Ovary (tissue), 7 donors: ENCODE measurements at regions not wholly inside any gene's neighbourhood (a gene's known extent, or its start where the extent isn't known, plus 50 kb on each side); places are given as distances from the start of the nearest gene placed in this dataset.
A peak's percentile ranks its signal among the peaks of the same experiment; 100 is the strongest.

Source experiments
- DNase-seq, 5 donors: peaks; one replicate each; pipeline ENCODE4 v3.0.0-alpha.2; 2019 to 2020
- H3K27ac ChIP-seq, 2 donors: fragments of 200-600 bp; one replicate each; pipeline versions ENCODE4 v1.5.1 to v1.8.0; 2019 to 2022
- H3K27me3 ChIP-seq: fragments of 200-600 bp; one replicate; pipeline ENCODE4 v1.8.0; 2022
- H3K36me3 ChIP-seq: fragments of 200-600 bp; sonication (generic); one replicate; pipeline ENCODE4 v1.5.1; 2019
- H3K4me1 ChIP-seq: one replicate; pipeline ENCODE4 v1.8.1; 2013; ENCODE audit warnings: mild to moderate bottlenecking, moderate library complexity; ENCODE audit not compliant: insufficient read depth
- H3K4me3 ChIP-seq: fragments of 200-600 bp; sonication (generic); one replicate; pipeline ENCODE4 v1.5.1; 2017
- H3K9me3 ChIP-seq, 2 donors: fragments of 200-600 bp in 1 of 2; sonication (generic) in 1 of 2; one replicate each; pipeline versions ENCODE4 v1.5.1 to v1.8.1; 2013 to 2019; ENCODE audit warnings: mild to moderate bottlenecking in 1 of 2, moderate library complexity in 1 of 2
- EP300 ChIP-seq: sonication (generic); formaldehyde crosslinking; IDR thresholded peaks from one replicate; pipeline ENCODE4 v1.6.1; 2017; ENCODE audit warnings: antibody characterized with exemption
- POLR2A ChIP-seq: fragments of 450-650 bp; IDR thresholded peaks from one replicate; pipeline ENCODE4 v1.6.1; 2017; ENCODE audit warnings: antibody characterized with exemption, mild to moderate bottlenecking, moderate library complexity
- WGBS, 3 donors: extraction: QIAGEN DNeasy Blood & Tissue Kit in 1 of 3; methylation state at CpG; one replicate each; pipeline versions ENCODE4 v1.1.5 to v1.1.7; 2013 to 2017; 5-methylcytosine and 5-hydroxymethylcytosine counted together
- intact Hi-C, 4 donors: fragments of 100-400 bp; cut with DNase I; formaldehyde crosslinking; loops; one replicate each; pipeline versions ENCODE4 v1.11.0 to v1.15.1; 2022 to 2023
- TF ChIP-seq, protein P1 (sequence below), 3 donors: fragments of 450-650 bp in 2 of 3; fragments of 200-600 bp in 1 of 3; IDR thresholded peaks; one replicate each; pipeline versions ENCODE4 v1.5.1 to v1.8.0; 2016 to 2022; ENCODE audit warnings: antibody characterized with exemption in 3 of 3, mild to moderate bottlenecking in 1 of 3
- donor health status: DM: no; HTN: no; CAD: no; lungs with moderate emphysema.
- donor health status: DM: no; HTN: no; CAD: no.
- donor health status: Bipolar disorder and iron deficiency.
- donor health status: DM: no; HTN: no; CAD: no.
- donor health status: DM: yes; HTN: yes; CAD: no.

DNA sequence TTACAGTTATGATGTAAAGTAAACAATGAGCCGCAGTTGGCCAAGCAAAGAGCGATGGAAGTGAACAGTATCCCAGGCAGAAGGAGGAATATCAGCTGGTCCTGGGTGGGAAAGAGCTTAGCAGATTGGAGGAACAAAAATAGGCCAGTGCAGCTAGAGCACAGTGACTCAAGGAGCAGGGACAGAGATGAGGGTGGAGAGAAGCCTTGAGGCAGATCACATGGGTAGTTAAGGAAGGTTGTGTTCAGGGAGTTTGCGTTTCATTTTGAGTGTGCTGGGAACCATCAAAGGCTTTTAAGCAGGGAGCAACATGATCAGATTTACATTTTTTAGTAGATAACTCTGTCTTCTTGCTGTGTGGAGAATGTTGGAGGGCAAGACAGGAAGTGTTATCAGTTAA is 113.6 kb downstream of the OAT start:
- no peak for DNase-seq
- no peak overlapping the region for H3K27ac ChIP-seq
- H3K4me1 ChIP-seq: no peaks in the 10 kb centered on the region
- WGBS, 3 donors: 69 to 74% (median 73%) methylated on average over 3 of the region's 3 CpGs
- no peaks in the 10 kb centered on the region for H3K9me3 ChIP-seq
- intact Hi-C loops: no loop called here
- TF ChIP-seq, protein P1, sequence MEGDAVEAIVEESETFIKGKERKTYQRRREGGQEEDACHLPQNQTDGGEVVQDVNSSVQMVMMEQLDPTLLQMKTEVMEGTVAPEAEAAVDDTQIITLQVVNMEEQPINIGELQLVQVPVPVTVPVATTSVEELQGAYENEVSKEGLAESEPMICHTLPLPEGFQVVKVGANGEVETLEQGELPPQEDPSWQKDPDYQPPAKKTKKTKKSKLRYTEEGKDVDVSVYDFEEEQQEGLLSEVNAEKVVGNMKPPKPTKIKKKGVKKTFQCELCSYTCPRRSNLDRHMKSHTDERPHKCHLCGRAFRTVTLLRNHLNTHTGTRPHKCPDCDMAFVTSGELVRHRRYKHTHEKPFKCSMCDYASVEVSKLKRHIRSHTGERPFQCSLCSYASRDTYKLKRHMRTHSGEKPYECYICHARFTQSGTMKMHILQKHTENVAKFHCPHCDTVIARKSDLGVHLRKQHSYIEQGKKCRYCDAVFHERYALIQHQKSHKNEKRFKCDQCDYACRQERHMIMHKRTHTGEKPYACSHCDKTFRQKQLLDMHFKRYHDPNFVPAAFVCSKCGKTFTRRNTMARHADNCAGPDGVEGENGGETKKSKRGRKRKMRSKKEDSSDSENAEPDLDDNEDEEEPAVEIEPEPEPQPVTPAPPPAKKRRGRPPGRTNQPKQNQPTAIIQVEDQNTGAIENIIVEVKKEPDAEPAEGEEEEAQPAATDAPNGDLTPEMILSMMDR (IDR thresholded peaks at IDR 0.05): no peak
- TF ChIP-seq EP300 (no peak), POLR2A (no peak)
- H3K4me3 ChIP-seq: no peak overlapping the region
- no peaks in the 10 kb centered on the region for H3K36me3 ChIP-seq
- no peaks in the 10 kb centered on the region for H3K27me3 ChIP-seq

DNA sequence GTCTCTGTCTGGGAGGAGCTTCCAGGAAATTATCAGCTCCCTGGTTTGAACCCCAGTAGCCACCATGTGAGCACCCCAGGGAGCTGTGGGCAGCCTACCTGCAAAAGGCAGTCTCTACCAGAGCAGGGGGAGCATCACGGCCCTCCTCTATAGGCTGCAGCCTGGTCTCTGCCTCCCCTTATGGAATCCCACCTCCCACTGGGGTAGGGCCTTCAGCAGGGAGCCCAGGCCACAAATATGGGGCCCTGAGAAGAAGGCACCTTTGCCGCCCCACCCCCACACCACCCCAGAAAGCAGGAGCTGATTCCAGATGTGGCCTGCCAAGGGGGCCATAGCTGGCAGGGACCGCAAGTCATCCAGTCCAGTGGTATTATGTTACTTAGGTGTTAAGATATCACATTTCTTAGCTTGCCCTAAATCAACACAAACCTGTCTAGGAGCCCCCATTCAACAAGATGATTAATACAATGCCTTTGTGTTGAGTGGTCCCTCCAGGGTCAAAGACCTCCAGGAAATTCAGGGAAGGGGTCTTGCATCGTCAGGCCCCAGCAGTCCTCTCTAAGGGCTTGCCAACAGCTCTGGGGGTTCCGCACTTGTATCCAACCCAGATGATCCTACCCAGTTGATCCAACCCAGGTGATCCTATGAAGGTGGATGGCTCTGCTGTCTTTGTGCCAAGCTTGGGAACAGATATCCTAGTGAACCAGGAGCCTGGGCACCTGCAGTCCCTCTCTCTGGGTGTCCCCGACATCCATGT is 114.9 kb downstream of the OAT start:
- no peaks in the 10 kb centered on the region for H3K36me3 ChIP-seq
- no peak overlapping the region for H3K27ac ChIP-seq
- H3K4me3 ChIP-seq: no peak overlapping the region
- H3K4me1 ChIP-seq: no peaks in the 10 kb centered on the region
- H3K27me3 ChIP-seq: no peaks in the 10 kb centered on the region
- DNase-seq: peak in 1 of 5 donors; percentile 13
- TF ChIP-seq, protein P1 (IDR thresholded peaks at IDR 0.05): no peak
- TF ChIP-seq EP300: no peak
- TF ChIP-seq POLR2A: no peak
- WGBS, 3 donors: 94 to 97% (median 95%) methylated on average over 6 of the region's 6 CpGs
- no peaks in the 10 kb centered on the region for H3K9me3 ChIP-seq
- intact Hi-C loops: no loop called here

DNA sequence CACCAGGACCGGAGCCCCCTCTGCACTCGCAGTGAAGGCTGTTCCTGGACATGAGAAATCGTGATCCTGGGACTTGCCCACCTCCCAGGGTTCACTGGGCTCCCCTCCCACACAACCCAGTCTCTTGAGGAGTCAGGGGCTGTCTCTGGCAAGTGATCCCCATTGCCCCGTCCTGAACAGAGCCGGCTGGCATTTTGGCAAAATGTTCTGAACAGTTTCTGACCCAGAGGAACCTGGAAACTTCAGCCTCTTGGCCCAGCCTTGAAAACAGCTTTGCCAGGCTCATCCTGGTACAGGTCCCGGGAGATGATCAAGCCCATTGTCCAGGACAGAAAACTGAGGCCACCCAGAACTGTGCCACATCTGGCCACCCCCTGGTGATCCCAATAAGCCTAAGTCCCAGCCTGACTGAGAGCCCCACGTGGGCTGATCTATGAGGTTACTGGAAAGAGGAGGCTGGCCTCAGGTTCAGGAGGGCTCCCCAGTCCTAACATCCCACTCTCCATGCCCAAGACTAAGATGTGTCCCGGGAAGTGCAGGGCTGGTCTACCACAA is 115.7 kb downstream of the OAT start:
- Histone ChIP-seq H3K27me3 (no peaks in the 10 kb centered on the region), H3K4me3 (no peak overlapping the region), H3K36me3 (no peaks in the 10 kb centered on the region), H3K27ac (no peak overlapping the region), H3K9me3 (no peaks in the 10 kb centered on the region), H3K4me1 (no peaks in the 10 kb centered on the region)
- intact Hi-C loops: no loop called here
- no peak for TF ChIP-seq POLR2A
- TF ChIP-seq, protein P1 (IDR thresholded peaks at IDR 0.05): no peak
- TF ChIP-seq EP300: no peak
- peak in 1 of 5 donors; percentile 12 for DNase-seq
- WGBS, 3 donors: 77 to 83% (median 80%) methylated on average over 8 of the region's 8 CpGs

DNA sequence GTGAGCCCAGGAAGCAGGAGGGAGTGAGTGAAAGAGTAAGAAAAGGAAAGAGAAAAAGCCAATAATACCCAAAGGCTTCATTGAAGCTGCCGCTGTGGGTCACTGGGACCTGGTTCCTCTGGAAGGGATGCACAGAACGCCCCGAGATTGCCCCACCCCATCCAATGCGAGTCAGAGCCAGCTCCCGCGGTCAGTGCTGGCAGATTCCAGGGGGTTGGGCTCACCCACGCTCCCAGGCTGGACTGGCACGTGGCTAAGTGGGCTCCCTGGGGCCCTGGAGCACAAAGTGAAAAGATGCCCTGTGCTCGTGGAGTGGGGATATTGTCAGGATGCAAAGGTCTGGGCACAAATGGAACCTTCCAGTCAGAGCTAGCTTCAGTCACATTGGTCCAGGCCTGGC is 117.0 kb downstream of the OAT start:
- H3K27me3 ChIP-seq: no peaks in the 10 kb centered on the region
- no peaks in the 10 kb centered on the region for H3K36me3 ChIP-seq
- TF ChIP-seq EP300 (no peak), POLR2A (no peak)
- TF ChIP-seq, protein P1 (IDR thresholded peaks at IDR 0.05): no peak
- H3K4me3 ChIP-seq: no peak overlapping the region
- intact Hi-C loops: no loop called here
- DNase-seq: peak in 1 of 5 donors; percentile 18
- H3K27ac ChIP-seq: no peak overlapping the region
- no peaks in the 10 kb centered on the region for H3K9me3 ChIP-seq
- no peaks in the 10 kb centered on the region for H3K4me1 ChIP-seq
- WGBS, 3 donors: 71 to 83% (median 78%) methylated on average over 9 of the region's 9 CpGs
